ENCODE measurements at regions not wholly inside any gene's neighbourhood (a gene's known extent, or its start where the extent isn't known, plus 50 kb on each side); places are given as distances from the start of the nearest gene placed in this dataset.
"Not testable (repeated sequence)": the region's sequence is repeated elsewhere in the genome, so short reads cannot be mapped to it uniquely, and the experiment has no call there.

GRCh38 chr4:138334346-138335016, 92.3 kb upstream of the SLC7A11 start:
- no peaks in the 10 kb centered on the region for H3K36me3 ChIP-seq
- TF ChIP-seq CTCF (IDR thresholded peaks at IDR 0.05) (no peak), POLR2A (IDR thresholded peaks at IDR 0.05) (no peak), EP300 (IDR thresholded peaks at IDR 0.05) (no peak)
- no peaks in the 10 kb centered on the region for H3K27me3 ChIP-seq
- H3K9me3 ChIP-seq: no peaks in the 10 kb centered on the region
- no peak overlapping the region for H3K27ac ChIP-seq
- 83 to 88% methylated on average over 9 of the region's 9 CpGs for WGBS, 2 donors
- no peak overlapping the region for H3K4me3 ChIP-seq
- peaks cover 0 to 16% (median 0%) of the 10 kb centered on the region in 4 donors for H3K4me1 ChIP-seq
- DNase-seq (ENCODE audit: low spot score in 2 of 2): no peak

GRCh38 chr4:138332415-138332814, 90.3 kb upstream of the SLC7A11 start:
- not testable (repeated sequence) for H3K4me3 ChIP-seq; H3K27me3 ChIP-seq; H3K27ac ChIP-seq; H3K9me3 ChIP-seq; H3K36me3 ChIP-seq; DNase-seq (ENCODE audit: low spot score in 2 of 2)
- peaks cover 0 to 19% (median 0%) of the 10 kb centered on the region in 4 donors for H3K4me1 ChIP-seq
- WGBS, 2 donors: 76% methylated on average over 1 of the region's 1 CpG

- WGBS, 2 donors: 49 to 58% methylated on average over 2 of the region's 2 CpGs
- Histone ChIP-seq H3K4me3 (no peak overlapping the region), H3K27me3 (no peaks in the 10 kb centered on the region), H3K27ac (peak overlapping the region in 2 of 4 donors; percentile 21 to 36), H3K9me3 (no peaks in the 10 kb centered on the region), H3K4me1 (peaks cover 0 to 19% (median 0%) of the 10 kb centered on the region in 4 donors), H3K36me3 (no peaks in the 10 kb centered on the region)
- DNase-seq (ENCODE audit: low spot score in 2 of 2): no peak
- TF ChIP-seq CTCF (IDR thresholded peaks at IDR 0.05): no peak
- TF ChIP-seq EP300 (IDR thresholded peaks at IDR 0.05): no peak
- no peak for TF ChIP-seq POLR2A (IDR thresholded peaks at IDR 0.05)
These were observed 88.4 kb upstream of the SLC7A11 start for GRCh38 chr4:138330531-138330930.

GRCh38 chr4:138329506-138330070, 87.4 kb upstream of the SLC7A11 start:
- H3K4me1 ChIP-seq: peaks cover 0 to 19% (median 0%) of the 10 kb centered on the region in 4 donors
- no peaks in the 10 kb centered on the region for H3K27me3 ChIP-seq
- H3K4me3 ChIP-seq: no peak overlapping the region
- no peaks in the 10 kb centered on the region for H3K36me3 ChIP-seq
- no peaks in the 10 kb centered on the region for H3K9me3 ChIP-seq
- no peak for DNase-seq (ENCODE audit: low spot score in 2 of 2)
- TF ChIP-seq CTCF (IDR thresholded peaks at IDR 0.05) (no peak), EP300 (IDR thresholded peaks at IDR 0.05) (no peak), POLR2A (IDR thresholded peaks at IDR 0.05) (no peak)
- peak overlapping the region in 1 of 4 donors; percentile 21 for H3K27ac ChIP-seq
- 89 to 91% methylated on average over 6 of the region's 6 CpGs for WGBS, 2 donors

- TF ChIP-seq EP300 (IDR thresholded peaks at IDR 0.05): no peak
- no peak for TF ChIP-seq CTCF (IDR thresholded peaks at IDR 0.05)
- no peak for TF ChIP-seq POLR2A (IDR thresholded peaks at IDR 0.05)
- no peaks in the 10 kb centered on the region for H3K9me3 ChIP-seq
These were observed 85.2 kb upstream of the SLC7A11 start for GRCh38 chr4:138327338-138327737.

More at GRCh38 chr4:138327338-138327737, 85.2 kb upstream of the SLC7A11 start:
- Histone ChIP-seq H3K36me3 (no peaks in the 10 kb centered on the region), H3K4me1 (peaks cover 0 to 19% (median 0%) of the 10 kb centered on the region in 4 donors), H3K27ac (no peak overlapping the region), H3K4me3 (no peak overlapping the region), H3K27me3 (no peaks in the 10 kb centered on the region)
- 87 to 90% methylated on average over 1 of the region's 1 CpG for WGBS, 2 donors
- DNase-seq (ENCODE audit: low spot score in 2 of 2): no peak
